HG03159 (cell line): ENCODE measurements at regions not wholly inside any gene's neighbourhood (a gene's known extent, or its start where the extent isn't known, plus 50 kb on each side); places are given as distances from the start of the nearest gene placed in this dataset.
"Not testable (repeated sequence)": the region's sequence is repeated elsewhere in the genome, so short reads cannot be mapped to it uniquely, and the experiment has no call there.

ENCODE experiments used
- ATAC-seq: cut with Tn5 transposase; IDR thresholded peaks from one replicate; pipeline ENCODE4 v1.9.1; 2021; ENCODE audit warnings: mild to moderate bottlenecking, moderate library complexity; ENCODE audit not compliant: unreplicated experiment

DNA sequence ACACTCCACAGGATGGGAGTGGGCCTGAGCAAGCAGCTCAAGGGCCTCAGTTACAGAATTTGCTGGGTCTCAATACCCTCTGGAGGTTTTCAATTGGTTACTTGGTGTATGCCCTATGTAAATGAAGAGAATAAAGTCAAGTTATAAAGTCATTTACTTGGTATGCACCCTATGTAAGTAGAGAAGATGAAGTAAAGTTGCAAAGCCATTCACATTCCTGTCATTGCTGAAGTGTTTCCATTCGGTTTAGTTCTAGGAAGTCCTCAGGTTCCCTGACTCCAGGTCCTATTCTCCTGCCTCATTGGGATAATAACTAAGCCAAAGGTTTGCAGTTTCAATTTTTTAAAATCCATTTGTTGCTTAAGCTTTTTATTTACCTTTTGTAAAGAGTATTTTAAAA lies 272.6 kb upstream of the NPSR1 start:
- no peak for ATAC-seq

DNA sequence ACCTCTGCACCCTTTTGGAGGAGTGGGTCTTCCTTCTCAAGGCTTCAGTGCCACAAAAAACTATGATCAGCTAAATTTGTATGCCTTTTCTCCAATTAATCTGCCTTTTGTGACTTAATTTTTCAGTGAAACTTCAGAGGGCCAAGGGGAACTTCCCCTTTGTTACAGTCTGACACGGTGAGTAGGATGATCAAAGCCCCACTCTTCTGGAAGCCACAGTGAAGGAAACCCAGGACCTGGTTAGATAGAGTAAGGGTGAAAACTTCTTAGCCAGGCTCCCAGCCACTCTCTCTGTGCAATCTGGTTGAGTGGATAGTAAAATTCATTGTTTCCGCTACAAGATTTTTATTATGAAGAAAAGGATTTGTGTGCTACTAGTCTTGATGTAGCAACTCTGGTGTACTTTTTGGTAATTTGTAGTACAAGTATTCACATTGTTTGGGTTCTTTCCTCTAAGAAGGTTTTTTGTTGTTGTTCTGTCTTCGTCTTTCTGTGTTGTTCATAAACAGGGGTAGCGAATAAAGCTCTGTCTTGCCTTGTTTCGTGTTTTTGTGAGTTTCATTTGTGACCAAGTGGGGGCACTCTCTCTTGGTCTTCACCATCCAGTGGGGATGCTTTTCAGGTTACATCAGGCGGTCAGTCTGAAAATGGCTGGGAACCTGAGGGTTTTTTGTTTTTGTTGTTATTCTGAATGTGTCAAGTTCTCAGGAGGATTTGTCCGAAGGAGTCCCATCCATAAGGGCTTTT lies 268.5 kb upstream of the NPSR1 start:
- ATAC-seq, result no peak

DNA sequence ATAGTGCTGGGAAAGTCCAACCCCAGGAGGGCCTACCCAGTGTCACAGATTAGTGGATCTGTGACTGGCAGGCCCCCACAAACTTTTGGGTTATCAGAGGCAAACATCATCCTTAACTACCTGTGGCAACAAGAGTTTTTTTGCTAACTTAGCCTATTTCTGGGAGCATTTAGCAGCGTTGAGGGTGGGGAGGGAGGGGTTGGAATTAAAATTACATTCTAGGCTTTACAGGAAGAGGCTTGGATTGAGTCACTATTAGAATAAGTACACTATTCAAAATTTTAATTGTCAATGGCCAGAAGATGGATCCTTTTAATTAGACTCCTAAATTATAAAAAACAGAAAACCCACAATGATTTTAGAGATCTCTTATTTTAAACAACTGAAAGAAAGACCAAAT lies 267.9 kb upstream of the NPSR1 start:
- no peak for ATAC-seq

DNA sequence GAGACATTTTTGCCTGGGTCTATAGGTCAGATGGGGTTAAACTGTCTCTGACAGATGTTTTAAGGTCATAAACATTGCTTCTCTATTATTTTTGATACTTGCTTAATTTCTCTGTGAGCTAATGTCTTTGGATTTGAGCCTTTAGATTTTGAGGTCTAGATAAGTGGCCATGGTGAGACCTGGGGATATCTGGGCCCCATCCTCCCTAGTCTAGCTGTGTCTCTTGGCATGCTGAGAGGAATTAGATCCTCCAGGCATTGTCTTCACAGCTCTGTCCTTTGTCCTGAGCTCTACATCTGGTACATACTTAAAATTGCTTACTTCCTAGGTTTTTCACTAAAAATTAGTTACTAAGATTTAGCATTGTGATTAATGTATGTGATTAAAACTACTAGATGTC lies 265.0 kb upstream of the NPSR1 start:
- ATAC-seq, result no peak

DNA sequence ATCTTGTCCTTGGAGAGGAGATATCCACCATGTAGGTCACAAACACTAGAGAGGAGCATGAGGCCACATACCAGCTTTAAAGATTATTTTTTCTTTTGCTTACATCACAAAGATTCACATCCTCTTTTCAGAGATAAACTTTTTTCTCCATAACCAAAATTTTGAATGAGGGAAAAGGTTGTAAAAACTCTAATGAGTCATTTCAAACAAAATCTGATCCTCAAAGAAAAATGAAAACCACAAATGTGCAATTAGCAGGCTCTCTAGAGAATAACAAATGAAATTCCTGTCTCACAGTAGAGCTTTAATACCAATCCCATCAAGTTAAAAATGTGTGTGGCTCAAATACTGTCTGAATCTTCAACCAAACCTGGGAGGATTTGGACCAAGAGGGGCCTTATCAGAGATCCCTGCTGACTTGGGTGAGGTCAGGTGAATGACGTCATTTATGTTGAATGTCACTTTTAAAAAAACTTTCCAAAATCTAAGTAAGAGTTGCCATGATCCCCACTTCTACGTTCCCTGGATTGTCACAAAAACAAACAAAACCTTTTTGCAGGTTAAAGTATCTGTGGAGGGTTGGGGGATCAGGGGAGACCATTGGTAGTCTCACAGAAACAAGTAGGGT lies 261.5 kb upstream of the NPSR1 start:
- ATAC-seq, result no peak

DNA sequence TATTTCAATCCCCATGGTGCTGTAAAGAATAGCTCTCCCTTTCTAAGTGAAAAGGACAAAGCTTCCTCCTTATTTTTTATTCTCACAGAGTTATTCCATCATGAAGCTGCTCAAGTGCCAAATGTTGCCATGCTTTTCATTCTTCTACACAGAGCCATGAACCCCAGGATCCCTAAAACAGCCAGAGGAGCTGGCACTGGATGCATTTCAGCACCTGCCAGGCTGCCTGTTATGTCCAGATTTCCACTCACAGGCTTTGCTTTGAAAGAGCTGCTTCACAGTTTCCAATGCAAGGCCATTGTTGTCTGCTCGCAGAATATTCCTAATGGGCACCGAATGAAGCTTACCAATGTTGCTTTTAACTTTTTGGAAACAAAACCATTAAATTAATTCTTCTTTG lies 256.2 kb upstream of the NPSR1 start:
- no peak for ATAC-seq

DNA sequence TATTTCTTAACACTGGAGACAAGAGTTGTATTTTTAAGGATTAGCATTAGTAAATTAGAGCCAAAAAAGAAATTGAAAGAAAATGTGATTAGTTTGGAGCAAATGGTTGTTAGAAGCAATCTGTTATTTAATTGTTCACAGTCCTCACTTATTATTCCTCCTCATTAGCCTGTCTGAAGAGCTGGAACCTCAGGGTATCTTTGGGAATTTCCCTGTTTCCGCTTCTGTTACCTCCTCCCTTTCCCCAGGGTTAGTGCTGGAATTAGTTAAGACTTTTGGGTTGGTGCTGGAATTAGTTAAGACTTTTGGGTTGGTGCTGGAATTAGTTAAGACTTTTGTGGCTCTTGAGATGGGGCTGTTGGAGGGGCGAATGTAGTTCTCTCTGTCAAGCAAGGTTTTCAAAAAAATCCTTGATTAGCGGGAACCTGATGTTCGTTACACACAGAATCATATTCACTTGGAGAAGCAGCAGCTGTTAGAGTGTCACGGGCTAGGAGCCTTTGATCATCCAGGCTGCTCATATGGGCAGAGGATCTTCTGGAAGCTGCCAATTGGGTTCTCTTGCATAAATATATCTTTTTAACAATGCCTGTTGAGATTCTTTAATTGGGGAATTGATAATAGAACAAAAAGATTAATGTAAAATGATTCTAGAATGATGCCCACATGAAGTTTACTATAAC lies 251.0 kb upstream of the NPSR1 start:
- no peak for ATAC-seq

DNA sequence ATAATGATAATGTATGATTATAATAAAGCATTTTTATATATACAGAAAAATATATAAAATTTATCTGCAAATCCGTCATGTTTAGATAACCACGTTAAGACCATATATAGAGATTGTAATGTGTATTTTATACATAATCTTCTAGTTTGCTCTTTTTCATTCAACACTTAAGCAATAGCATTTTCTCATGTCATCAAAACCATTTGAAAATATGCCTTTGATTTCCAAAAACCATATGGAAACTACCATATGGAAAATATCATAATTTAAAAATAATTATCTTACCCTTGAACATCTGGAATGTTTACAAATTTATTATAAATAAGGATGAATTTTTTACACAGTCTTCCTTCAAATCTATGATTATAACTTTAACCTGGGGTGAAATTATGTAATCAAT lies 250.4 kb upstream of the NPSR1 start:
- no peak for ATAC-seq

DNA sequence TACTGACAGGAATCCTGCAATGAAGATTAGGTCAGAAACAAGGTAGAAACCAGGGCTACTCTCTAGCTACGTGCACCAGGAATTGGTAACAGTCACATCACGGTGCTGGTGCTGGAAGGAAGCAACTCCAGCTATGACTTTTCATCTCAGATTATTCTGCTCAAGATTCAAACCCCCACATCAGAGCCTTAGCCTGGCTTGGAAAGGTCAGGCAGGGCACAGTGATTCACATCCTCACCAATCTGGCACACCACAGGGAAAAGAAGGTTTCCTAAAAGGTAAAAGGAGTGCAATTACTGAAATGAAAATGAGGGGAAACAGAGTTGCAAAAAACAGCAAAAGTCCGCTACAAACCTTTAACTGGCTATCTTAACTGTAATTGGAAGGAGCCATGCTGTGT lies 240.2 kb upstream of the NPSR1 start:
- no peak for ATAC-seq

DNA sequence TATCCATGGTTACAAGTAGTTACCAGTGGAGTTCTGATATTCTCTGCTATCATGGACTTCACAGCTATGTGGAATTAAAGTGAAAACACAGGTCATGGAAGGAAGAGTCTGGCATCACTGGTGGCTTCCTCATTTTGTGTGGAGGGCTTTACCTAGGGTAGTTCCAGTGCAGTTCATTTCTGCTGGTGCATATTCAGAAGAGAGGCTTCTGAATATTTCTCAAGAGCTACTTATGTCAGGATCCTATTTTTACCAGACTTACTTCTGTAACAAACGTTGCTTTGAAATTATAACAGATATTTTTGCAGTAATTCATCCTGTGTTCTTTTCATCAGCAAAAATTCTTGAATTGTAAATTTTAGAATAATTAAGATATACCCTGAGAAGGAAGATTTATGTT lies 236.5 kb upstream of the NPSR1 start:
- no peak for ATAC-seq

DNA sequence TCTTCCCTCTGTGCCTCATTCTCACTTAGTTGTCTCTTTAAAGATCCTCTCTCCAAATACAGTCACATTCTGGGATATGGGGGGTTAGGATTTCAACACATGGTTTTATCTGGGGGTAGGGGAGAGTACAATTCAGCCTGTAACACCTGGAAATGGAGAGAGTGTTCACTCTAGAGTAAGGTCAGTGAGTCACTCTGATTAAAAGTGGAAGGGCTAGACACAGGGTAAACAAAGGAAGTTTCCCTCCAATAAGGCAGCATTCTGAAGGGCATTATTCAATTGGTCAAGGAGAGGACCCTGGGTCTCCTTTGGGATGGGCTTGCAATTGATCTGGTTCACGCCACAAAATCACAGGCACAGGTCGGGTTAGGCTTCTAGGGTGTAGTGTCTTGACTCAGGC lies 232.8 kb upstream of the NPSR1 start:
- no peak for ATAC-seq

DNA sequence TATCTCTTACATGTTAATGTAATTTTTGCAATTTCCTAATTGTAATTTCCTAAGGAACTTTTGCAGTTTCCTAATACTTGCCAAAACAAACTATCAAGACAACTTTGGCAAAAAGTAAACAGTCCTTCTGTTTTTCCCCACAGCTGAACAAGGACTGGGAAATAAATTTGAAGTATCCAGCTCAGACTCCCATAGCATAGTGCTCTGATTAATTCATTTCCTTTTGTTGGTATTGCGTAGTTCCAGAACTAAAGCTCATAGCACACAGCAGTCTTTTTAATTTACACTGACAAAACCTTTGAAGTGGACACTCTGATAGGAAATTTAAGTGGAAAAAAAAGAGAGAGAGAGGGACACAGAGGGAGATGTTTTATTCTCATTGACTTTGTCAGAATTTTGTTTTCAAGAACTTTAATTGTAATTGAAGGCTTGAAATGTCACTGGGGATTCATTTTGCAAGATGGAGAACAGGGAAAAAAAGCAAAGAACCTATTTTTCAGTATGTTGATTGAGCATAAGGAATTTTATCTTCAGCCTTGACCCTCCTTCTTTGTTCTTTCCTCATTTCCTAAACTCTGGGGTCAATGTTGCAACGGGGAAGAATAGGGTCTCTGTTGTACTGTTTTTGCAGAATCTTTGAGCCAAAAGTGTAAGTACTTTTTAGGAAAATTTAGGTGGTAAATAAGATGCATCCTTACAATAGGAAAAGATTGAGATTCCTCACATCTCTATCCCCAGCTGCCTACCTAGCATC lies 232.2 kb upstream of the NPSR1 start:
- no peak for ATAC-seq

DNA sequence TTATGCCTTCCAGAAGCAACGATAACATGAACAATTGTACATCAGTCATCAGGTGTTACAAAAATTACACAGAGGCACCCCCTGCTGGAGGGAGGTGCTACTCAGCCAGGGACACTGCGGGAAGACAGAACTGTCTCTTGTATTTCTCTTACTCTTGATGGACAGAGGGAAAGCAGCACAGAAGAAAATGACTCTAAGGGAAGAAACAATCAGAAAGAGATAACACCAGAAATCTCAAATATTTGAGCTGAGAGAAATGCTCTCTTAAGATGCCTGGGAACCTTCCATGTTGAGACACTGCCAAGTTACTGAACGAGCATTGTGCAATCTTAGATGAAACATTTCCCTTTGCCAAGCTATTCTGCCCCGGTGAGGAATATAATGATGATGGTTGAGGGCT lies 227.6 kb upstream of the NPSR1 start:
- no peak for ATAC-seq

DNA sequence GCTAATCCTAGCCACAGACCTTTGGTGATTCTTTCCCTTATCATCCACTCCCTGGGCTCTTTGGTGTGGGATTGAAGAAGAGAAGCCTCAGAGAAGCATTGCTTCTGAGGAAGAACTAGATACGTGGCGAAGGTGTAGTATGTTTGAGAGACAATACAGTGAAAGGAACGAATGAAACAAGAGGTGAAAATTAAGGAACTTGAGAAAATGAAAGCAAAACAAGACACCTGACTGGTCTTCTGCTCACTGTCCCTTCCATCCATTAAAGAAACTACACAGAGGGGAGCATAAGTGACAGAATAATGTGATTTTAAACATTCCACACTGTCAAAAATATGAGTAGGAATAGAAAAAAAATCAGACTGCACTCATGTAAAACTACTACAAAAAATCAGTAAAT lies 219.6 kb upstream of the NPSR1 start:
- ATAC-seq, result no peak

DNA sequence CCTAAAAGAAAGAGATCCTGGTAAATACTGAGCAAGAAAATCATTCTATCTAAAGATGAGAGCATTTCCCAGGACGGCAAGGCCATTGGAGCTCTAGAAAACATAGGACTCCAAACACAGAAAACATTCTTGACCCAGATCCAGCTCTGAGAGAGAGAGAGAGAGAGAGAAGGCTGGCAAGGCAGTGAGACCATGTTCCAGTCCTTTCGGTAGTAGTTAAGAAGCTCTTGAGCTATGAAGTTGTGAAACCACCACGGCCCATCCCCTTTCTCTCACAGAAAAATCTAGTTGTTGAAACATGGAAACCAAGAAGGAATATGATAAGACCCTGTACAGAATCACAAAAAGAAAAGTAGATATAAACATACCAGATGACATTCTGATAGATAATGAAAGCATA lies 212.4 kb upstream of the NPSR1 start:
- no peak for ATAC-seq

DNA sequence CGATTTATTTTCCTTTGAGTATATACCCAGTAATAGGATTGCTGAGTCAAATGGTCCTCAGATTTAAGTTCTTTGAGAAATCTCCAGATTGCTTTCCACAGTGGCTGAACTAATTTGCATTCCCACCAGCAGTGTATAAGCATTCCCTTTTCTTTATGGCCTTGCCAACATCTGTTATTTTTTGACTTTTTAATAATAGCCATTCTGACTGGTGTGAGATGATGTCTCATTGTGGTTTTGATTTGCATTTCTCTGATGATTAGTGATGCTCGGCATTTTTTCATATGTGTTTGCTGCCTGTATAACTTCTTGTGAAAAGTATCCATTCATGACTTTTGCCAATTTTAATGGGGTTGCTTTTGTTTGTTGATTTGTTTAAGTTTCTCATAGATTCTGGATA lies 209.5 kb upstream of the NPSR1 start:
- ATAC-seq, result not testable (repeated sequence)

DNA sequence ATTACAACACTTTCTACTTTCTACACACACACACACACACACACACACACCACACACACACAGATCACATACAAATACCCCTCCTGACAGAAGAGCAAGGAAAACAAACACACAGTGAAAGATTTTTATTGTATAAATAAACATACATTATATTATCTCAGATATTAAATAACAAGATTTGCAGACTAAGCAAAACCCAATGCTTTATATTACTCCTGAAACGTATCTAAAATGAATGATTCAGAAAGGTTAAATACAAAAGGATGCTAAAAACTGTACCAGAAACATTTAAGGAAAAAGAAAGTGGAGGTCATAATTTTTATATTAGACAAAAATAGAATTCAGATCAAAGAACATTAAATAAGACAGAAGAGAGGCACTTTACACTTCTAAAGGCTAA lies 208.3 kb upstream of the NPSR1 start:
- ATAC-seq, result no peak

DNA sequence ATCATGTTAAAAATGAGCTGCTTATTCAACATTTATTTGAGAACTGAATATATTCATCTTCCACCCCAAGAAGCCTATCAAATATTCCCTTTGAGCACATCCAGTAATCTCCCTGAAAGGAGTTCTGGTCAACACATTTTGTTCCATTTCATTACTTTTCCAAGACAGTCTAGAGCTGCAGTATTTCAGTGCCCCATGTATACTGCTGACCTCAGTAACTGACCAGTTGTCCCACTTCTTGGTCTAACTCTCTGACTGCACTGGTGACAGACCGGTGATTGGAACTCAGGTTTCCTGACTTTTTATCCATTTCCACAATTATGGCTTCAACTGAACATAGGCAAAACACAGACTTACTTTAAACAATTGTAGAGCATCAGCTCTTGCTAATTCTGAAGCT lies 206.8 kb upstream of the NPSR1 start:
- ATAC-seq, result no peak

DNA sequence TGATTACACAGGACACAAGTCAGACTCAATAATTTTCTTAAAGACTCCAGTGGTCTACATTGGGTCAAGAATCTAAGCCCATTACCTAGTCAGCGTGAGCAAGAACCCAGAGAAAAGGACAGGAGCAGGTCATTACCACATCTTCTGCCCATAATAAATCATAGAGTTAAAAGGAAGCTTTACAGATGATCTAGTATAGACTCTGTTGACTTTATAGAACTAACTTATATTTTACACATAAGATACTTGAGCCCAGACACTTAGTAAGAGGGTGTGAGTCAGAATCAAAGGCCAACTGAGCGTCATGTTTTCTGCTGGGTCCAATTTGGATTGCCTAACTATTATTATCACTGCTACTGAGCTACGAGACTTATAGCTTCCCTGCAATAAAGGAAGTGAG lies 206.1 kb upstream of the NPSR1 start:
- ATAC-seq, result no peak

DNA sequence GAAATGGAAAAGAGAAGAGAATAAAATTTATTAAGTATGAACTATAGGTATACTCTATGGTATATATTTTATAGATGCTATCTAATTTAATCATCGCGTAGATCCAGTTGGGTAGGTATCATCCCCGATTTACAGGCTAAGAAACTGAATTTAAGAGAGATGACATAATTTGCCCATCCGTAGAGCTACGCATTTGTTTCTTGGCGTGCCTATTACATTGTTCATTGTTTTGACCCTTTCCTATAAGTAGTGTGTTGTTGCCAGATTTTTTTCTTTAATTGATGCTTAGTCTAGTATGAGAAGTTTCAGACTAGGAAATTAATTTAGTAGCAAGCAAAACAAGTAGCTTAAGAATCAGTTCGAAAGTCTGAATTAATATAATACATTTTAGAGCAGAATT lies 205.7 kb upstream of the NPSR1 start:
- ATAC-seq, result no peak

DNA sequence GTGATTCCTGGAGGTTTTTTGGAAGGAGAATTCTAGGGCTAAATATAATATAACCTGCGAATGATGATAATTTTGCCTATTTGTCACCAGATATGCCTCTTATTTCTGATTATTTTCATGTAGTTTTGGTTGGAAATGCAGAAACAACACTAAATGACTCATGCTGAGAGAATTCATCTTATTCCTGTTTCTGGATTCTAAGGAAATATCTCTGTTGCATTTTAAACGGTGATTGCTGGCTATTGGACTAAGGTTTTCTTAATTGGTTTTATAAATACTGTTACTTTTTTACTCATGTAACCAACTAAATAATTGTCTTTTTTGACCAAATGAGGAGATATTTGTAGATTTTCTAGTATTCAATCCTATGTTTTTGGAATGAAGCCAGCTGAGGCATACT lies 204.9 kb upstream of the NPSR1 start:
- ATAC-seq, result no peak

DNA sequence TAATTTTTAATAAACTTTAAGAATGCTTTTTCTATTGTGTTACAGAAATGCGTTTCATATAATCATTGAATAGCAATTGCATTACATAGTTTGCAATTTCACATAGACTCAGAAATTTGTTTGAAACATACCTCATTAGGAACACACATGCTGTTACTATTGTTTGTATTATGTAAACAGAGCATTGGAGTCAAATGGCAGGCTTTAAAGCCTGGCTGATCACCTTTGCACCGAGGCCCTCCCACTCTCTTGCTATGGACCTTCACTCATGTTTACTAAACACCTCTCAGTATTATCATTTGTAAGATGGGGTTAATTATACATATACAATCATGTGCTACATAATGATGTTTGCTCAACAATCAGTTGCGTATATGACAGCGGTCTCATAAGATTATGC lies 203.6 kb upstream of the NPSR1 start:
- ATAC-seq, result no peak
